22Rv1 (cell line): ENCODE measurements at regions not wholly inside any gene's neighbourhood (a gene's known extent, or its start where the extent isn't known, plus 50 kb on each side); places are given as distances from the start of the nearest gene placed in this dataset.

Source experiments
- CTCF ChIP-seq: fragments of 450-650 bp; IDR thresholded peaks from 2 replicates; pipeline ENCODE4 v1.5.1; 2017; ENCODE audit warnings: mild to moderate bottlenecking
- ZFX ChIP-seq: fragments of 450-650 bp; IDR thresholded peaks from 2 replicates; pipeline ENCODE4 v1.6.1; 2017; ENCODE audit warnings: antibody characterized with exemption, borderline replicate concordance

- TF ChIP-seq CTCF (no peak), ZFX (no peak)
Observed at GRCh38 chr6:2557181-2557720, 193.5 kb downstream of the MYLK4 start.
